H1 (cell line): ENCODE measurements at regions not wholly inside any gene's neighbourhood (a gene's known extent, or its start where the extent isn't known, plus 50 kb on each side); places are given as distances from the start of the nearest gene placed in this dataset.

Experiments used
- CTCF ChIA-PET: fragments of 300-600 bp; sonication (Branson Sonifier 250); formaldehyde crosslinking; loops from one replicate; lab custom pipeline; 2021; ENCODE audit not compliant: partially characterized antibody; lab: Charles Lee
- POLR2A ChIA-PET: fragments of 300-600 bp; sonication (Branson Sonifier 250); formaldehyde crosslinking; loops from one replicate; lab custom pipeline; 2021; ENCODE audit warnings: inconsistent platforms; ENCODE audit not compliant: partially characterized antibody; lab: Charles Lee
- DNase-seq, 2 experiments: peaks; one replicate each; pipeline versions ENCODE4 v3.0.0 to v3.0.0-alpha.2; 2010 to 2022; ENCODE audit warnings: low spot score in 2 of 2, low read depth in 1 of 2, mixed read lengths in 1 of 2
- FAIRE-seq: peaks from 2 replicates; lab custom pipeline; 2011; peaks lifted over from hg19 to GRCh38; lab: Jason Lieb, UNC
- H2AFZ ChIP-seq: 2 replicates; pipeline ENCODE4 v1.8.1; 2012; ENCODE audit warnings: low read length, inconsistent platforms
- H2AK5ac ChIP-seq: 2 replicates; pipeline ENCODE4 v1.6.1; 2013; ENCODE audit warnings: low read depth, low read length
- H2BK120ac ChIP-seq: replicated peaks from 2 replicates; pipeline ENCODE3; 2013; ENCODE audit warnings: low read depth, low read length, inconsistent platforms
- H2BK12ac ChIP-seq: 2 replicates; pipeline ENCODE4 v1.6.1; 2013; ENCODE audit warnings: low read depth, low read length
- H2BK15ac ChIP-seq: 2 replicates; pipeline ENCODE4 v1.6.1; 2013; ENCODE audit warnings: low read length
- H2BK20ac ChIP-seq: 2 replicates; pipeline ENCODE4 v1.6.1; 2013; ENCODE audit warnings: low read length
- H2BK5ac ChIP-seq: 2 replicates; pipeline ENCODE4 v1.6.1; 2013; ENCODE audit warnings: low read depth, low read length
- H3K14ac ChIP-seq: 2 replicates; pipeline ENCODE4 v1.6.1; 2013; ENCODE audit warnings: inconsistent platforms; ENCODE audit not compliant: insufficient read length
- H3K18ac ChIP-seq: 2 replicates; pipeline ENCODE4 v1.6.1; 2013; ENCODE audit warnings: low read length; ENCODE audit errors: extremely low read depth
- H3K23ac ChIP-seq: 2 replicates; pipeline ENCODE4 v1.6.1; 2013; ENCODE audit warnings: inconsistent platforms; ENCODE audit not compliant: insufficient read length
- H3K23me2 ChIP-seq: 2 replicates; pipeline ENCODE4 v1.6.1; 2013; ENCODE audit warnings: low read depth, low read length
- H3K27ac ChIP-seq: 2 replicates; pipeline ENCODE4 v1.6.1; 2011; ENCODE audit warnings: low read depth, low read length, inconsistent platforms
- H3K27me3 ChIP-seq, 4 experiments: replicated peaks in 1 of 4; 1 replicate in 1 of 4; 2 replicates in 3 of 4; pipeline versions ENCODE4 v1.6.1 to v1.8.1; 2011 to 2013; ENCODE audit warnings: low read length in 3 of 4, mild to moderate bottlenecking in 3 of 4, inconsistent platforms in 2 of 4, mixed read lengths in 2 of 4, moderate library complexity in 1 of 4; ENCODE audit not compliant: control insufficient read depth in 3 of 4, insufficient read depth in 3 of 4; ENCODE audit errors: extremely low read depth in 1 of 4
- H3K36me3 ChIP-seq, 4 experiments: 2 replicates each; pipeline versions ENCODE4 v1.6.1 to v1.8.1; 2011 to 2013; ENCODE audit warnings: mild to moderate bottlenecking in 4 of 4, low read length in 3 of 4, moderate library complexity in 2 of 4, control low read depth in 1 of 4, inconsistent platforms in 1 of 4; ENCODE audit not compliant: insufficient read depth in 4 of 4, control insufficient read depth in 2 of 4
- H3K4ac ChIP-seq: replicated peaks from 2 replicates; pipeline ENCODE3; 2013; ENCODE audit warnings: low read length, low read depth, mixed read lengths, inconsistent platforms; ENCODE audit not compliant: insufficient read length
- H3K4me1 ChIP-seq, 4 experiments: replicated peaks in 1 of 4; 1 replicate in 1 of 4; 2 replicates in 3 of 4; pipeline versions ENCODE4 v1.6.1 to v1.8.1; 2011 to 2013; ENCODE audit warnings: low read length in 3 of 4, inconsistent platforms in 2 of 4, mixed read lengths in 1 of 4; ENCODE audit not compliant: insufficient read depth in 4 of 4, control insufficient read depth in 3 of 4
- H3K4me2 ChIP-seq, 2 experiments: 2 replicates each; pipeline versions ENCODE4 v1.6.1 to v1.8.1; 2011 to 2013; ENCODE audit warnings: low read depth in 2 of 2, low read length in 2 of 2, control low read depth in 1 of 2, inconsistent platforms in 1 of 2, mild to moderate bottlenecking in 1 of 2; ENCODE audit not compliant: insufficient read depth in 1 of 2
- H3K4me3 ChIP-seq, 4 experiments: fragments of 200-600, 300-600 bp in 1 of 4; sonication (generic), shearing (Covaris generic), sonication (Bioruptor Twin) in 1 of 4; 2 replicates each; pipeline versions ENCODE4 v1.5.1 to v1.8.1; 2011 to 2016; ENCODE audit warnings: low read length in 4 of 4, low read depth in 3 of 4, control low read depth in 2 of 4, inconsistent platforms in 2 of 4, mild to moderate bottlenecking in 2 of 4, mixed read lengths in 1 of 4, moderate library complexity in 1 of 4; ENCODE audit not compliant: insufficient read depth in 2 of 4; ENCODE audit errors: extremely low read depth in 1 of 4
- H3K56ac ChIP-seq: replicated peaks from 2 replicates; pipeline ENCODE3; 2013; ENCODE audit warnings: low read depth, mild to moderate bottlenecking, mixed read lengths, low read length, inconsistent platforms; ENCODE audit not compliant: insufficient read length
- H3K79me1 ChIP-seq: 2 replicates; pipeline ENCODE4 v1.6.1; 2013; ENCODE audit warnings: low read depth, low read length, control low read depth
- H3K79me2 ChIP-seq, 2 experiments: 2 replicates each; pipeline versions ENCODE4 v1.6.1 to v1.8.1; 2012 to 2013; ENCODE audit warnings: low read length in 2 of 2, mild to moderate bottlenecking in 2 of 2, inconsistent platforms in 1 of 2; ENCODE audit not compliant: insufficient read depth in 2 of 2, control insufficient read depth in 1 of 2
- H3K9ac ChIP-seq, 4 experiments: replicated peaks in 1 of 4; 1 replicate in 1 of 4; 2 replicates in 3 of 4; pipeline versions ENCODE4 v1.6.1 to v1.8.1; 2011 to 2013; ENCODE audit warnings: low read depth in 3 of 4, low read length in 3 of 4, control low read depth in 2 of 4, mild to moderate bottlenecking in 2 of 4, moderate library complexity in 2 of 4, inconsistent platforms in 1 of 4; ENCODE audit errors: extremely low read depth in 1 of 4
- H3K9me3 ChIP-seq, 2 experiments: 2 replicates each; pipeline versions ENCODE4 v1.6.1 to v1.8.1; 2012 to 2013; ENCODE audit warnings: mild to moderate bottlenecking in 2 of 2, moderate library complexity in 2 of 2, control low read depth in 1 of 2, inconsistent platforms in 1 of 2, low read depth in 1 of 2, low read length in 1 of 2, mixed read lengths in 1 of 2; ENCODE audit not compliant: insufficient read depth in 2 of 2
- H4K20me1 ChIP-seq, 2 experiments: replicated peaks in 1 of 2; 2 replicates each; pipeline versions ENCODE3 to v1.8.1; 2011 to 2013; ENCODE audit warnings: inconsistent platforms in 2 of 2, low read length in 2 of 2, mild to moderate bottlenecking in 1 of 2; ENCODE audit not compliant: insufficient read depth in 2 of 2, control insufficient read depth in 1 of 2
- H4K5ac ChIP-seq: 2 replicates; pipeline ENCODE4 v1.6.1; 2013; ENCODE audit warnings: low read length, low read depth, mixed read lengths, inconsistent platforms; ENCODE audit not compliant: insufficient read length
- H4K8ac ChIP-seq: 2 replicates; pipeline ENCODE4 v1.8.0; 2013; ENCODE audit warnings: mild to moderate bottlenecking, moderate library complexity, low read length, inconsistent platforms; ENCODE audit not compliant: insufficient read depth; ENCODE audit errors: extremely low read depth
- H4K91ac ChIP-seq: replicated peaks from 2 replicates; pipeline ENCODE3; 2013; ENCODE audit warnings: low read length, mixed read lengths, inconsistent platforms; ENCODE audit not compliant: insufficient read length
- WGBS, 2 experiments: shearing (Covaris generic) in 1 of 2; methylation state at CpG; one replicate each; pipeline versions ENCODE4 v1.1.6 to v1.1.7; 2013 to 2015; ENCODE audit warnings: low lambda C conversion rate in 2 of 2, mixed read lengths in 2 of 2, inconsistent platforms in 1 of 2, low coverage in 1 of 2, missing lambda C conversion rate in 1 of 2; ENCODE audit not compliant: insufficient replicate concordance in 2 of 2, insufficient coverage in 1 of 2, insufficient read length in 1 of 2; ENCODE audit errors: extremely low coverage in 1 of 2, missing lambda C conversion rate in 1 of 2; 5-methylcytosine and 5-hydroxymethylcytosine counted together

GRCh38 chr5:106205916-106206571 is 1464.7 kb downstream of the EFNA5 start:
- H3K36me3 ChIP-seq = no peaks in the 10 kb centered on the region
- H2BK20ac ChIP-seq = no peak overlapping the region
- no peak overlapping the region for H4K91ac ChIP-seq
- POLR2A ChIA-PET = no interaction called here
- 96% methylated on average over 15 of the region's 25 CpGs; no CpG with 5 or more reads in 1 of the 2 experiments for WGBS, 2 experiments
- no peak overlapping the region for H3K4me2 ChIP-seq
- no peaks in the 10 kb centered on the region for H4K20me1 ChIP-seq
- no peak overlapping the region for H4K8ac ChIP-seq
- no peak overlapping the region for H2BK12ac ChIP-seq
- H4K5ac ChIP-seq = no peak overlapping the region
- H3K27ac ChIP-seq = no peak overlapping the region
- no peak overlapping the region for H3K14ac ChIP-seq
- FAIRE-seq = no peak
- no peak overlapping the region for H2BK120ac ChIP-seq
- no peak overlapping the region for H2BK15ac ChIP-seq
- no peak overlapping the region for H3K23ac ChIP-seq
- no peak overlapping the region for H3K9ac ChIP-seq
- H3K79me2 ChIP-seq = no peaks in the 10 kb centered on the region
- no peak overlapping the region for H3K4ac ChIP-seq
- DNase-seq = no peak
- no peak overlapping the region for H3K56ac ChIP-seq
- H3K79me1 ChIP-seq = no peaks in the 10 kb centered on the region
- H3K27me3 ChIP-seq = no peaks in the 10 kb centered on the region
- H2AFZ ChIP-seq = no peak overlapping the region
- no peak overlapping the region for H3K4me3 ChIP-seq
- CTCF ChIA-PET = interaction anchor here (0.6 kb wide), 1 partner anchor 255 kb away, joined by 3 read pairs; no protein-coding TSS in a partner anchor
- H2BK5ac ChIP-seq = no peak overlapping the region
- no peaks in the 10 kb centered on the region for H3K4me1 ChIP-seq
- no peaks in the 10 kb centered on the region for H3K23me2 ChIP-seq
- H3K9me3 ChIP-seq = peaks cover 0 to 7% of the 10 kb centered on the region in 2 experiments; a peak in 1 of 4 replicates
- H2AK5ac ChIP-seq = no peak overlapping the region
- no peak overlapping the region for H3K18ac ChIP-seq
